ENCODE measurements at regions not wholly inside any gene's neighbourhood (a gene's known extent, or its start where the extent isn't known, plus 50 kb on each side); places are given as distances from the start of the nearest gene placed in this dataset.

GRCh38 chr11:127629200-127629599 lies 628.6 kb upstream of the KIRREL3 start:
- Histone ChIP-seq H3K4me2 (replicated peaks; ENCODE audit: low read depth, low read length, poor library complexity, severe bottlenecking) (no peak overlapping the region), H3K79me2 (ENCODE audit: control insufficient read depth, insufficient read depth, low read length) (no peaks in the 10 kb centered on the region), H4K20me1 (ENCODE audit: control insufficient read depth, insufficient read depth, low read length, poor library complexity, severe bottlenecking) (no peaks in the 10 kb centered on the region), H3K9me3 (ENCODE audit: control extremely low read depth in 1 of 3, control insufficient read depth in 2 of 3, insufficient read depth in 1 of 3, low read length in 2 of 3) (no peaks in the 10 kb centered on the region), H3K36me3 (replicated peaks in 1 of 2; ENCODE audit: control extremely low read depth in 1 of 2, control insufficient read depth in 1 of 2, extremely low read depth in 1 of 2, insufficient read depth in 2 of 2, low read length in 1 of 2) (no peaks in the 10 kb centered on the region), H3K27me3 (replicated peaks in 1 of 4; ENCODE audit: control extremely low read depth in 1 of 4, control insufficient read depth in 3 of 4, insufficient read depth in 4 of 4, low read length in 3 of 4) (no peaks in the 10 kb centered on the region), H2AFZ (ENCODE audit: insufficient read depth, low read depth, low read length, poor library complexity, severe bottlenecking) (no peak overlapping the region), H3K9ac (ENCODE audit: low read length) (no peak overlapping the region), H3K27ac (ENCODE audit: low read length in 2 of 2) (no peak overlapping the region), H3K4me3 (ENCODE audit: control extremely low read depth in 1 of 5, extremely low read depth in 1 of 5, insufficient read depth in 1 of 5, low read depth in 2 of 5, low read length in 4 of 5) (no peak overlapping the region), H3K4me1 (ENCODE audit: control insufficient read depth in 2 of 2, insufficient read depth in 2 of 2, low read length in 2 of 2) (no peaks in the 10 kb centered on the region)
- POLR2A ChIA-PET, result no interaction called here
- H3K9me3 Mint-ChIP-seq (ENCODE audit: insufficient read depth), result no peaks in the 10 kb centered on the region
- intact Hi-C loops (cut with micrococcal nuclease), result no loop called here
- WGBS (ENCODE audit: insufficient coverage), result 100% methylated on average over 1 of the region's 3 CpGs
- DNase-seq (no peak), ATAC-seq (ENCODE audit: low read depth) (no peak)
- no peaks in the 10 kb centered on the region for H3K4me1 Mint-ChIP-seq
- TF ChIP-seq CTCF (IDR thresholded peaks at IDR 0.05), result no peak
- no peak for TF ChIP-seq EZH2 (IDR thresholded peaks at IDR 0.05; ENCODE audit: borderline replicate concordance, insufficient read depth, low read depth, low read length, poor library complexity, severe bottlenecking)
- CTCF ChIA-PET, result no interaction called here
- H3K4me3 Mint-ChIP-seq, result no peak overlapping the region
- no peak overlapping the region for H3K27ac Mint-ChIP-seq
- no peaks in the 10 kb centered on the region for H3K27me3 Mint-ChIP-seq

GRCh38 chr11:127628458-127628785 lies 627.9 kb upstream of the KIRREL3 start:
- no peaks in the 10 kb centered on the region for H4K20me1 ChIP-seq (ENCODE audit: control insufficient read depth, insufficient read depth, low read length, poor library complexity, severe bottlenecking)
- no peaks in the 10 kb centered on the region for H3K9me3 Mint-ChIP-seq (ENCODE audit: insufficient read depth)
- 80% methylated on average over 1 of the region's 5 CpGs for WGBS (ENCODE audit: insufficient coverage)
- H2AFZ ChIP-seq (ENCODE audit: insufficient read depth, low read depth, low read length, poor library complexity, severe bottlenecking), result no peak overlapping the region
- CTCF ChIA-PET, result no interaction called here
- TF ChIP-seq EZH2 (IDR thresholded peaks at IDR 0.05; ENCODE audit: borderline replicate concordance, insufficient read depth, low read depth, low read length, poor library complexity, severe bottlenecking) (no peak), CTCF (IDR thresholded peaks at IDR 0.05) (no peak)
- DNase-seq, result no peak
- no peak overlapping the region for H3K4me2 ChIP-seq (replicated peaks; ENCODE audit: low read depth, low read length, poor library complexity, severe bottlenecking)
- no peaks in the 10 kb centered on the region for H3K27me3 ChIP-seq (replicated peaks in 1 of 4; ENCODE audit: control extremely low read depth in 1 of 4, control insufficient read depth in 3 of 4, insufficient read depth in 4 of 4, low read length in 3 of 4)
- no peaks in the 10 kb centered on the region for H3K4me1 Mint-ChIP-seq
- H3K27ac ChIP-seq (ENCODE audit: low read length in 2 of 2), result no peak overlapping the region
- no peaks in the 10 kb centered on the region for H3K79me2 ChIP-seq (ENCODE audit: control insufficient read depth, insufficient read depth, low read length)
- H3K4me3 Mint-ChIP-seq, result no peak overlapping the region
- ATAC-seq (ENCODE audit: low read depth), result no peak
- H3K9me3 ChIP-seq (ENCODE audit: control extremely low read depth in 1 of 3, control insufficient read depth in 2 of 3, insufficient read depth in 1 of 3, low read length in 2 of 3), result no peaks in the 10 kb centered on the region
- no peaks in the 10 kb centered on the region for H3K36me3 ChIP-seq (replicated peaks in 1 of 2; ENCODE audit: control extremely low read depth in 1 of 2, control insufficient read depth in 1 of 2, extremely low read depth in 1 of 2, insufficient read depth in 2 of 2, low read length in 1 of 2)
- intact Hi-C loops (cut with micrococcal nuclease), result no loop called here
- H3K4me3 ChIP-seq (ENCODE audit: control extremely low read depth in 1 of 5, extremely low read depth in 1 of 5, insufficient read depth in 1 of 5, low read depth in 2 of 5, low read length in 4 of 5), result no peak overlapping the region
- POLR2A ChIA-PET, result no interaction called here
- H3K27me3 Mint-ChIP-seq, result no peaks in the 10 kb centered on the region
- H3K27ac Mint-ChIP-seq, result no peak overlapping the region
- no peak overlapping the region for H3K9ac ChIP-seq (ENCODE audit: low read length)
- no peaks in the 10 kb centered on the region for H3K4me1 ChIP-seq (ENCODE audit: control insufficient read depth in 2 of 2, insufficient read depth in 2 of 2, low read length in 2 of 2)

All from B cell (primary cell).